HCT116 (cell line): ENCODE measurements at regions not wholly inside any gene's neighbourhood (a gene's known extent, or its start where the extent isn't known, plus 50 kb on each side); places are given as distances from the start of the nearest gene placed in this dataset.
A peak's percentile ranks its signal among the peaks of the same experiment; 100 is the strongest.
"Not testable (repeated sequence)": the region's sequence is repeated elsewhere in the genome, so short reads cannot be mapped to it uniquely, and the experiment has no call there.

Experiments used
- ATAC-seq: fragments of 200-7000 bp; cut with Tn5 transposase; 2 replicates; pipeline ENCODE4 v1.9.1; 2020; ENCODE audit warnings: mild to moderate bottlenecking, moderate library complexity
- BruUV-seq: library from RNA; stranded (reverse); fragments of 400-500 nt; replicated peaks from 2 replicates; lab custom pipeline; 2021; lab: Mats Ljungman, UMichigan
- CTCF ChIA-PET: fragments of 300-600 bp; sonication (Branson Sonifier 250); formaldehyde crosslinking; loops from one replicate; lab custom pipeline; 2021; ENCODE audit warnings: antibody characterized with exemption; lab: Charles Lee
- POLR2A ChIA-PET: fragments of 300-600, 350-600 bp; sonication (Branson Sonifier 250); formaldehyde crosslinking; loops from one replicate; lab custom pipeline; 2021; ENCODE audit warnings: antibody characterized with exemption; lab: Charles Lee
- RAD21 ChIA-PET, 2 experiments: fragments of 300-600 bp; sonication (Branson Sonifier 250); formaldehyde crosslinking; loops; one replicate each; lab custom pipeline; 2023; ENCODE audit warnings: low total read pairs in 2 of 2; ENCODE audit not compliant: uncharacterized antibody in 2 of 2, unreplicated experiment in 2 of 2, low non-redundant PET in 1 of 2; lab: Charles Lee
- DNase-seq: peaks from one replicate; pipeline ENCODE4 v3.0.0-alpha.2; 2010; ENCODE audit warnings: low read depth, low spot score
- H2AFZ ChIP-seq: fragments of 200-600 bp; shearing (Covaris generic), sonication (generic); 2 replicates; pipeline ENCODE4 v1.6.1; 2017; ENCODE audit warnings: low read depth, mixed run types, mixed read lengths, antibody characterized with exemption, low read length; ENCODE audit not compliant: poor library complexity, severe bottlenecking
- H3K27ac ChIP-seq: 2 replicates; pipeline ENCODE4 v1.5.1; 2012; ENCODE audit warnings: low read depth, low read length
- H3K27me3 ChIP-seq: fragments of 200-600 bp; sonication (generic); 2 replicates; pipeline ENCODE4 v1.6.1; 2016; ENCODE audit warnings: mixed run types, low read length, mixed read lengths; ENCODE audit not compliant: insufficient read depth
- H3K36me3 ChIP-seq, 2 experiments: fragments of 200-500 bp in 1 of 2; fragments of 200-600 bp in 1 of 2; sonication (Bioruptor generic) in 1 of 2; sonication (generic) in 1 of 2; 2 replicates each; pipeline versions ENCODE4 v1.5.1 to v1.6.1; 2014 to 2016; ENCODE audit warnings: low read length in 2 of 2, inconsistent platforms in 1 of 2, mixed read lengths in 1 of 2, mixed run types in 1 of 2; ENCODE audit not compliant: insufficient read depth in 2 of 2, control insufficient read depth in 1 of 2
- H3K4me1 ChIP-seq, 2 experiments: fragments of 200-600 bp in 1 of 2; sonication (generic) in 1 of 2; 2 replicates each; pipeline versions ENCODE4 v1.5.1 to v1.6.1; 2012 to 2017; ENCODE audit warnings: low read length in 2 of 2, inconsistent platforms in 1 of 2, mild to moderate bottlenecking in 1 of 2, mixed read lengths in 1 of 2, mixed run types in 1 of 2, moderate library complexity in 1 of 2; ENCODE audit not compliant: insufficient read depth in 2 of 2, control insufficient read depth in 1 of 2
- H3K4me2 ChIP-seq: fragments of 200-600 bp; sonication (generic); 2 replicates; pipeline ENCODE4 v1.6.1; 2017; ENCODE audit warnings: mixed run types, low read length, mixed read lengths
- H3K4me3 ChIP-seq, 2 experiments: fragments of 200-600 bp in 1 of 2; sonication (generic) in 1 of 2; replicated peaks in 1 of 2; 2 replicates each; pipeline ENCODE4 v1.5.1; 2011 to 2016; ENCODE audit warnings: low read length in 2 of 2, control low read depth in 1 of 2, low read depth in 1 of 2, mild to moderate bottlenecking in 1 of 2, mixed read lengths in 1 of 2, mixed run types in 1 of 2
- H3K79me2 ChIP-seq: fragments of 200-600 bp; sonication (generic); 2 replicates; pipeline ENCODE4 v1.6.1; 2017; ENCODE audit warnings: mild to moderate bottlenecking, mixed run types, low read length, moderate library complexity, mixed read lengths; ENCODE audit not compliant: insufficient read depth
- H3K9ac ChIP-seq: fragments of 200-600 bp; sonication (generic); 2 replicates; pipeline ENCODE4 v1.6.1; 2016; ENCODE audit warnings: low read length, mixed read lengths
- H3K9me2 ChIP-seq: fragments of 200-600 bp; sonication (generic), shearing (Covaris generic); 2 replicates; pipeline ENCODE4 v1.6.1; 2017; ENCODE audit warnings: mixed run types, mild to moderate bottlenecking, moderate library complexity; ENCODE audit not compliant: insufficient read depth
- H3K9me3 ChIP-seq, 2 experiments: fragments of 200-500 bp in 1 of 2; fragments of 200-600 bp in 1 of 2; sonication (Bioruptor generic) in 1 of 2; sonication (generic) in 1 of 2; 2 replicates each; pipeline ENCODE4 v1.6.1; 2014 to 2017; ENCODE audit warnings: low read length in 2 of 2, mixed read lengths in 2 of 2, inconsistent platforms in 1 of 2, low read depth in 1 of 2, mild to moderate bottlenecking in 1 of 2, mixed run types in 1 of 2, moderate library complexity in 1 of 2; ENCODE audit not compliant: control insufficient read depth in 1 of 2, insufficient read depth in 1 of 2
- H4K20me1 ChIP-seq: fragments of 200-600 bp; sonication (generic), shearing (Covaris generic); 2 replicates; pipeline ENCODE4 v1.6.1; 2017; ENCODE audit warnings: mixed run types, mild to moderate bottlenecking, moderate library complexity; ENCODE audit not compliant: insufficient read depth
- intact Hi-C: fragments of 100-400 bp; cut with micrococcal nuclease; formaldehyde crosslinking; loops from 2 replicates; pipeline ENCODE4 v1.10.0; 2022

DNA sequence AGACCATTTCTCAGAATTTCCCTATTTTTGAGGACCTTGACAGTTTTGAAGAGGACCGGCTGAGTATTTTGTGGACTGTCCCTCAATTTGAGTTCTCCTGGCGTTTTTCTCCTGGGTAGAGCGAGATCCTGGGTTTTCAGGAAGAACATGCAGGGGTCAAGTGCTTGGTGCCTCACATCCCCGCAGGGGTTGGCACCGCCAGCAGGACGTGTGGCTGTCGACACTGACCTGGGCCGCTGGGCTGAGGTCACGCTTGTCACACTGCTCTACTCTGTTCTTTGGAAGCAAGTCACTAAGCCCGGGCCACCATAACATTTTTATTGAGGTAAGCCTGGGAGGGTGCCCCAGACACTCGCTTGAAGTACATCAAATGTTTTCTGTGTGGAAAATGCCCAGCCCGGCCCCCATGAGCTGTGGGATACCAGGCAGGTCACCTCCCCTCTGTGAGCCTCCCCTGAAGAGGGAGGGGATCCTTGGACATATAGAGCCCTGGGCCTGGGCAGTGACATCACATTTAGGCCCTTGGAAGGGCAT is 112.0 kb downstream of the NPIPB11 start:
- DNase-seq, intact Hi-C loops, H4K20me1 ChIP-seq, H3K4me3 ChIP-seq, H3K79me2 ChIP-seq, RAD21 ChIA-PET, H2AFZ ChIP-seq, H3K9me2 ChIP-seq, POLR2A ChIA-PET, BruUV-seq, CTCF ChIA-PET, H3K4me2 ChIP-seq, H3K36me3 ChIP-seq, ATAC-seq, H3K9me3 ChIP-seq, H3K9ac ChIP-seq, H3K27ac ChIP-seq, H3K27me3 ChIP-seq: not testable (repeated sequence)
- peaks cover 12 to 18% of the 10 kb centered on the region in 2 experiments for H3K4me1 ChIP-seq

DNA sequence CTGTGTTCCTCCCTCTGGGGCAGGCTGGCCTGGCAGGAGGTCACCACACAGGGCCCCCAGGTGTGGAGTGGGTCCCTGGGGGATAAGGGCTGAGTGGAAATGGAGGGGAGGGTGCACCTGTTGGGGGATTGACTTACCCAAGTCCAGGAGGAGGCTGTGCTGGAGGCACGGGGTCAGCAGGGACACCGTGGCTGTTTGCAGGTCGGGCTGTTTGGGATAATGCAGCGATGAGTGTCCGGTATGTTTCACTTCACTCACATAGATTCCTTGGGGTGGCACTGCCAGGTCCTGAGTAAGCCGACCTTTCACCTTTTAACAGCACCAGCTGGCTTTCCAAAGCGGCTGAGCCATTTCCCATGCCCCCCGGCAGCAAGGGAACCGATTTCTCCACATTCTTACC is 113.0 kb downstream of the NPIPB11 start:
- H3K9ac ChIP-seq, RAD21 ChIA-PET, H3K9me3 ChIP-seq, H3K79me2 ChIP-seq, POLR2A ChIA-PET, CTCF ChIA-PET, H2AFZ ChIP-seq, H3K27ac ChIP-seq, BruUV-seq, H3K36me3 ChIP-seq, DNase-seq, H3K9me2 ChIP-seq, intact Hi-C loops, H4K20me1 ChIP-seq, H3K27me3 ChIP-seq, H3K4me3 ChIP-seq, H3K4me2 ChIP-seq, ATAC-seq: not testable (repeated sequence)
- H3K4me1 ChIP-seq: peaks cover 12 to 18% of the 10 kb centered on the region in 2 experiments

DNA sequence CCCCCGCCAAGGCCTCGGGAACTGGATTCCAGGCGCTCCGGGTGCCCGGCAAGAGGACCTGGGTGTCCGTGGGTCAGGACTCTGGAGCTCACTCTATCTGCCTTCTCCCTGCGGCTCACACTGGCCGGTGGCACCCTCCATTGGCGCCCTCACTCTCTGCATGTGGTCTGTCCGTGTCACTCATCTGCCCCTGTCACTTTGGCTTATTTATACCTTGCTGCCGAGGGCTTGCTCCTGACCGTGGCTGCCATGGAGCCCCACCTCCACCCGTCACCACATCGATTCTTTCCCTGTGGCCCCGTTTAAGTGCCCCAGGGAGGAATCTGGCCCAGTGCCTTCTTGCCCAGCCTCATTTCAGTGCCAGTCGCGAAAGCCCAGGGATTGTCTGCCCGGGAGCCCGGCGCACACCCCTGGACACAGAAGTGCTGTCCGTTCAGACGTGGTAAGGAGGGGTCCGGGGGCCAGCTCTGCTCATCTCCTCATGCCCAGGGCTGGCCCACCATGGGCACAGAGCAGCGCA is 113.5 kb downstream of the NPIPB11 start:
- ATAC-seq, H3K9me2 ChIP-seq, H3K9ac ChIP-seq, H3K36me3 ChIP-seq, intact Hi-C loops, H3K9me3 ChIP-seq, H3K27me3 ChIP-seq, RAD21 ChIA-PET, POLR2A ChIA-PET, H4K20me1 ChIP-seq, DNase-seq, H3K4me2 ChIP-seq, H3K4me3 ChIP-seq, BruUV-seq, H3K27ac ChIP-seq, CTCF ChIA-PET, H2AFZ ChIP-seq, H3K79me2 ChIP-seq: not testable (repeated sequence)
- H3K4me1 ChIP-seq: peaks cover 12 to 18% of the 10 kb centered on the region in 2 experiments

DNA sequence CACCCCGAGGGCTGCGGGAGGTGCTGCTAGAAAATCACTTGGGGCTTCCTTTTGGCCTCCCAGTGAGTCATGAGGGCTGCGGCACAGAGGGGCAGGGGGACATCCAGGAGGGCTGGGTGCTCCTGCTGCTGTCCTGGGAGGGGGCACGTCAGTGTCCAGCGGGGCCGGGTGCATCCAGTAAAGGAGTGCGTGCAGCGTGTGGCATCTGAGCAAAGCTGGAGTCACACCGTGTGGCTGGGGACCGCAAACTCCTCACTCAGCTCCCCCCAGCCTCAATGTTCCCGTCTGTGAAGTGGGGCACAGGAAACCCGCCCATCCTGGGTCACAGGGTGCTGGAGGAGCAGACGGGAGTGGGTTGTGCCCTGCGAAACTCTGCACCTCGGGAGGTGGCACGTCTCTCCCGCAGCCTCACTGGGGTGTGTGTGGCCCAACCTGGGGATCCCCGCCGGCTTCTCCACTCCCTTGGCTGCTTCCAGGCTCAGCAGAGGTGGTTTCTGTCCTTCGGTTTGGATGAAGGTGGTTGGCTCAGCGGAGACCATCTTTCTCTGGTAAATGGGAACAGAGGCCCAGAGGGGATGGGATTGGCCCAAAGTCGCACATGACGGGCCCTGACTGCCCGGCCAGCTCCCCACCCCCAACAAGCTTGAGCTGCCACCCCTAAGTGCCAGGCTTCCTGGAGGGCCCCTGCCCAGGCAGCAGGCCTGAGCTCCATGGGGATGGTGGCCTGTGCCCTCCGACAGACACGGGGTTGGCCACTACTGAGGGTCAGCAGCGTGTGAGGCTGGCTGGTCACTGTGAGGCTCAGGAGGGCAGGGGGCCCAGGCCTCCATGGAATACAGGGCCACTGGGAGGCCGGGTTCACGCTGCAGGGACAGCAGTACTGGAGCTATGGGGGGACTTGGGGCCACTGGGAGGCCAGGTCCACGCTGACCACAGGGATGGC is 114.9 kb downstream of the NPIPB11 start:
- BruUV-seq, H3K79me2 ChIP-seq, RAD21 ChIA-PET, H4K20me1 ChIP-seq, POLR2A ChIA-PET, H3K27me3 ChIP-seq, H2AFZ ChIP-seq, intact Hi-C loops, DNase-seq, CTCF ChIA-PET, H3K9me3 ChIP-seq, H3K36me3 ChIP-seq, H3K9me2 ChIP-seq: not testable (repeated sequence)
- Histone ChIP-seq H3K4me2 (peak overlapping the region; percentile 79), H3K9ac (peak overlapping the region; percentile 40), H3K27ac (peak overlapping the region; percentile 45; the same call in 1 of the 2 replicates), H3K4me1 (peaks cover 12 to 18% of the 10 kb centered on the region in 2 experiments), H3K4me3 (peak overlapping the region in 1 of 2 experiments; percentile 8; a peak in 1 of 4 replicates)
- ATAC-seq: peak; percentile 33
